PC-9 (cell line): ENCODE measurements at regions not wholly inside any gene's neighbourhood (a gene's known extent, or its start where the extent isn't known, plus 50 kb on each side); places are given as distances from the start of the nearest gene placed in this dataset.

ENCODE experiments used
- EZH2 ChIP-seq: fragments of 200-600 bp; sonication (generic); IDR thresholded peaks from 2 replicates; pipeline ENCODE4 v1.8.0; 2017; ENCODE audit warnings: antibody characterized with exemption, low read depth
- TF ChIP-seq, protein P1 (sequence below): fragments of 200-600 bp; sonication (generic); conservative IDR thresholded peaks from 2 replicates; pipeline ENCODE4 v1.6.1; 2017; ENCODE audit warnings: mixed run types, antibody characterized with exemption, mild to moderate bottlenecking, moderate library complexity

DNA sequence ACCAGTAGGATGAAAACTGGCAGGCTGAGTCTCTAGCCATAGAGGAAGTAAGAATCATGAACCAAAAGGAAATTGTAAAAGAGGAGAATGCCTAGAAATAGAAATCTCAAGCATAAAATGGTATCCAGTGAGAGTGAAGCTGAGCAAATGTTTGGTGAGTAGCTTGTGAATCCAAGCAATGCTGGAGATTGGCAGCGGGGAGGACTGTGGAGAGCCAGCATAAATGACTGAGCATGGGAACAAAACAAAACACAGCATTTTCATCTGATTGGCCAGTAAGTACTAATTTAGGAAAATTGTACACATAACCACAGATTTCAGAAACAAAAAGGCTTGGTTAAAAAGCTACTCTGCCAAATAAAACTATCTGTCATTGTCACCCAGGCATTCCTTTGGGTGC is 390.0 kb downstream of the STK39 start:
- TF ChIP-seq, protein P1, sequence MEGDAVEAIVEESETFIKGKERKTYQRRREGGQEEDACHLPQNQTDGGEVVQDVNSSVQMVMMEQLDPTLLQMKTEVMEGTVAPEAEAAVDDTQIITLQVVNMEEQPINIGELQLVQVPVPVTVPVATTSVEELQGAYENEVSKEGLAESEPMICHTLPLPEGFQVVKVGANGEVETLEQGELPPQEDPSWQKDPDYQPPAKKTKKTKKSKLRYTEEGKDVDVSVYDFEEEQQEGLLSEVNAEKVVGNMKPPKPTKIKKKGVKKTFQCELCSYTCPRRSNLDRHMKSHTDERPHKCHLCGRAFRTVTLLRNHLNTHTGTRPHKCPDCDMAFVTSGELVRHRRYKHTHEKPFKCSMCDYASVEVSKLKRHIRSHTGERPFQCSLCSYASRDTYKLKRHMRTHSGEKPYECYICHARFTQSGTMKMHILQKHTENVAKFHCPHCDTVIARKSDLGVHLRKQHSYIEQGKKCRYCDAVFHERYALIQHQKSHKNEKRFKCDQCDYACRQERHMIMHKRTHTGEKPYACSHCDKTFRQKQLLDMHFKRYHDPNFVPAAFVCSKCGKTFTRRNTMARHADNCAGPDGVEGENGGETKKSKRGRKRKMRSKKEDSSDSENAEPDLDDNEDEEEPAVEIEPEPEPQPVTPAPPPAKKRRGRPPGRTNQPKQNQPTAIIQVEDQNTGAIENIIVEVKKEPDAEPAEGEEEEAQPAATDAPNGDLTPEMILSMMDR, result no peak
- TF ChIP-seq EZH2, result no peak
